Lower lobe of right lung (tissue), 2 donors: ENCODE measurements at regions not wholly inside any gene's neighbourhood (a gene's known extent, or its start where the extent isn't known, plus 50 kb on each side); places are given as distances from the start of the nearest gene placed in this dataset.

Source experiments
- ATAC-seq, 2 donors: fragments of 200-7000 bp; cut with Tn5 transposase; one replicate each; pipeline ENCODE4 v1.9.1; 2020 to 2022; ENCODE audit warnings: mild to moderate bottlenecking in 2 of 2, moderate library complexity in 2 of 2
- DNase-seq: peaks from one replicate; pipeline ENCODE4 v3.0.0-alpha.2; 2020
- H3K27ac ChIP-seq: fragments of 200-600 bp; one replicate; pipeline ENCODE4 v1.8.0; 2022
- H3K27me3 ChIP-seq: fragments of 200-600 bp; one replicate; pipeline ENCODE4 v1.8.0; 2022; ENCODE audit warnings: low read depth
- H3K36me3 ChIP-seq: fragments of 200-600 bp; one replicate; pipeline ENCODE4 v1.8.0; 2022; ENCODE audit warnings: mild to moderate bottlenecking
- H3K4me1 ChIP-seq: fragments of 200-600 bp; one replicate; pipeline ENCODE4 v1.8.0; 2022
- H3K4me3 ChIP-seq: fragments of 200-600 bp; one replicate; pipeline ENCODE4 v1.8.0; 2022; ENCODE audit warnings: mild to moderate bottlenecking
- H3K9me3 ChIP-seq: fragments of 200-600 bp; one replicate; pipeline ENCODE4 v1.8.0; 2022
- CTCF ChIP-seq: fragments of 200-600 bp; IDR thresholded peaks from one replicate; pipeline ENCODE4 v1.8.0; 2022; ENCODE audit warnings: antibody characterized with exemption, mild to moderate bottlenecking
- intact Hi-C: fragments of 100-400 bp; cut with DNase I; formaldehyde crosslinking; loops from one replicate; pipeline ENCODE4 v1.11.0; 2022
- donor health status: DM: no; HTN: yes; CAD: no; lungs with severe emphysema.

- Histone ChIP-seq H3K27me3 (no peaks in the 10 kb centered on the region), H3K27ac (no peak overlapping the region), H3K4me1 (no peaks in the 10 kb centered on the region), H3K9me3 (no peaks in the 10 kb centered on the region), H3K36me3 (no peaks in the 10 kb centered on the region), H3K4me3 (no peak overlapping the region)
- no peak for ATAC-seq
- intact Hi-C loops = no loop called here
- no peak for DNase-seq
- TF ChIP-seq CTCF = no peak
Observed at GRCh38 chr9:111148052-111149017, 110.1 kb upstream of the LPAR1 start.

- no peak for TF ChIP-seq CTCF
- ATAC-seq = no peak
- intact Hi-C loops = no loop called here
- no peak overlapping the region for H3K27ac ChIP-seq
- no peaks in the 10 kb centered on the region for H3K36me3 ChIP-seq
- no peaks in the 10 kb centered on the region for H3K9me3 ChIP-seq
- H3K4me1 ChIP-seq = no peaks in the 10 kb centered on the region
- H3K4me3 ChIP-seq = no peak overlapping the region
- DNase-seq = no peak
- H3K27me3 ChIP-seq = no peaks in the 10 kb centered on the region
Observed at GRCh38 chr9:111147041-111147440, 108.8 kb upstream of the LPAR1 start.

GRCh38 chr9:111144741-111145140, 106.5 kb upstream of the LPAR1 start:
- Histone ChIP-seq H3K4me1 (no peaks in the 10 kb centered on the region), H3K9me3 (no peaks in the 10 kb centered on the region), H3K27me3 (no peaks in the 10 kb centered on the region), H3K4me3 (no peak overlapping the region), H3K36me3 (no peaks in the 10 kb centered on the region), H3K27ac (no peak overlapping the region)
- intact Hi-C loops = no loop called here
- no peak for ATAC-seq
- no peak for DNase-seq
- TF ChIP-seq CTCF = no peak

- Histone ChIP-seq H3K4me3 (no peak overlapping the region), H3K4me1 (no peaks in the 10 kb centered on the region), H3K27ac (no peak overlapping the region), H3K36me3 (no peaks in the 10 kb centered on the region), H3K27me3 (no peaks in the 10 kb centered on the region), H3K9me3 (peaks cover 8% of the 10 kb centered on the region)
- no peak for ATAC-seq
- no peak for TF ChIP-seq CTCF
- intact Hi-C loops = no loop called here
- no peak for DNase-seq
Observed at GRCh38 chr9:111136180-111136579, 97.9 kb upstream of the LPAR1 start.

GRCh38 chr9:111131211-111131610, 92.9 kb upstream of the LPAR1 start:
- Histone ChIP-seq H3K4me1 (no peaks in the 10 kb centered on the region), H3K27me3 (no peaks in the 10 kb centered on the region), H3K4me3 (no peak overlapping the region), H3K36me3 (no peaks in the 10 kb centered on the region), H3K9me3 (peaks cover 8% of the 10 kb centered on the region), H3K27ac (no peak overlapping the region)
- intact Hi-C loops = no loop called here
- DNase-seq (no peak), ATAC-seq (no peak)
- TF ChIP-seq CTCF = no peak
